Right lung (tissue), 2 donors: ENCODE measurements at regions not wholly inside any gene's neighbourhood (a gene's known extent, or its start where the extent isn't known, plus 50 kb on each side); places are given as distances from the start of the nearest gene placed in this dataset.

ENCODE experiments used
- DNase-seq, 2 donors: peaks; one replicate each; pipeline ENCODE4 v3.0.0-alpha.2; 2013

- no peak for DNase-seq
Observed at GRCh38 chr5:5634817-5635216, 212.3 kb downstream of the ICE1 start.

GRCh38 chr5:5633579-5633978, 211.1 kb downstream of the ICE1 start:
- no peak for DNase-seq

- DNase-seq = no peak
Observed at GRCh38 chr5:5632678-5633077, 210.2 kb downstream of the ICE1 start.

GRCh38 chr5:5629607-5629978, 207.1 kb downstream of the ICE1 start:
- DNase-seq = no peak

GRCh38 chr5:5628866-5629606, 206.6 kb downstream of the ICE1 start:
- DNase-seq = no peak

GRCh38 chr5:5626412-5626811, 203.9 kb downstream of the ICE1 start:
- no peak for DNase-seq

GRCh38 chr5:5625491-5625890, 203.0 kb downstream of the ICE1 start:
- DNase-seq = no peak

- no peak for DNase-seq
Observed at GRCh38 chr5:5623397-5623796, 200.9 kb downstream of the ICE1 start.

GRCh38 chr5:5622806-5623205, 200.3 kb downstream of the ICE1 start:
- DNase-seq = no peak

GRCh38 chr5:5619546-5619945, 197.1 kb downstream of the ICE1 start:
- no peak for DNase-seq

- no peak for DNase-seq
Observed at GRCh38 chr5:5617024-5617423, 194.5 kb downstream of the ICE1 start.

- DNase-seq = no peak
Observed at GRCh38 chr5:5616247-5616895, 193.9 kb downstream of the ICE1 start.

GRCh38 chr5:5615569-5615968, 193.1 kb downstream of the ICE1 start:
- DNase-seq = no peak

GRCh38 chr5:5613261-5613990, 190.9 kb downstream of the ICE1 start:
- no peak for DNase-seq

- DNase-seq = no peak
Observed at GRCh38 chr5:5612096-5612495, 189.6 kb downstream of the ICE1 start.

- DNase-seq = no peak
Observed at GRCh38 chr5:5609935-5610334, 187.5 kb downstream of the ICE1 start.

- no peak for DNase-seq
Observed at GRCh38 chr5:5605170-5605764, 182.8 kb downstream of the ICE1 start.

- DNase-seq = no peak
Observed at GRCh38 chr5:5602554-5602953, 180.1 kb downstream of the ICE1 start.

- DNase-seq = no peak
Observed at GRCh38 chr5:5598547-5599113, 176.2 kb downstream of the ICE1 start.

GRCh38 chr5:5593391-5593790, 170.9 kb downstream of the ICE1 start:
- no peak for DNase-seq

- DNase-seq = no peak
Observed at GRCh38 chr5:5592541-5592940, 170.1 kb downstream of the ICE1 start.

GRCh38 chr5:5591567-5591966, 169.1 kb downstream of the ICE1 start:
- DNase-seq = no peak
